Activated T-helper 17 cell treated with anti-CD3 and anti-CD28 coated beads, Interleukin-2, amount 50 U/mL, for 72 hours (primary cell): ENCODE measurements at regions not wholly inside any gene's neighbourhood (a gene's known extent, or its start where the extent isn't known, plus 50 kb on each side); places are given as distances from the start of the nearest gene placed in this dataset.
"Not testable (repeated sequence)": the region's sequence is repeated elsewhere in the genome, so short reads cannot be mapped to it uniquely, and the experiment has no call there.

Source experiments
- ATAC-seq: fragments of 150-1000 bp; cut with Tn5 transposase; replicated peaks from 2 replicates; pipeline ENCODE4 v1.10.0; 2021; ENCODE audit warnings: mild to moderate bottlenecking, moderate library complexity
- H3K27ac Mint-ChIP-seq: one replicate; pipeline ENCODE4 v1.8.0; 2022; ENCODE audit warnings: mixed read lengths
- H3K27me3 Mint-ChIP-seq: one replicate; pipeline ENCODE4 v1.8.0; 2022; ENCODE audit warnings: mixed read lengths
- H3K36me3 Mint-ChIP-seq: one replicate; pipeline ENCODE4 v1.8.0; 2022; ENCODE audit warnings: low read depth, mild to moderate bottlenecking, mixed read lengths
- H3K4me1 Mint-ChIP-seq: one replicate; pipeline ENCODE4 v1.8.0; 2022; ENCODE audit warnings: mixed read lengths
- H3K4me3 Mint-ChIP-seq: one replicate; pipeline ENCODE4 v1.8.0; 2022; ENCODE audit warnings: mild to moderate bottlenecking, mixed read lengths
- H3K9me3 Mint-ChIP-seq: one replicate; pipeline ENCODE4 v1.8.0; 2022; ENCODE audit warnings: mixed read lengths

GRCh38 chr16:29139261-29139802 lies 154.5 kb downstream of the LAT start:
- no peaks in the 10 kb centered on the region for H3K27me3 Mint-ChIP-seq
- H3K9me3 Mint-ChIP-seq, result no peaks in the 10 kb centered on the region
- H3K4me3 Mint-ChIP-seq, result no peak overlapping the region
- ATAC-seq, result no peak
- H3K36me3 Mint-ChIP-seq, result peaks cover 26% of the 10 kb centered on the region
- H3K4me1 Mint-ChIP-seq, result no peaks in the 10 kb centered on the region
- H3K27ac Mint-ChIP-seq, result no peak overlapping the region

GRCh38 chr16:29138698-29139097 lies 153.8 kb downstream of the LAT start:
- H3K4me3 Mint-ChIP-seq, H3K4me1 Mint-ChIP-seq, ATAC-seq, H3K27ac Mint-ChIP-seq, H3K27me3 Mint-ChIP-seq, H3K9me3 Mint-ChIP-seq: not testable (repeated sequence)
- peaks cover 28% of the 10 kb centered on the region for H3K36me3 Mint-ChIP-seq

GRCh38 chr16:29137894-29138662 lies 153.2 kb downstream of the LAT start:
- H3K27me3 Mint-ChIP-seq, H3K27ac Mint-ChIP-seq, H3K9me3 Mint-ChIP-seq, H3K4me1 Mint-ChIP-seq, H3K4me3 Mint-ChIP-seq, ATAC-seq: not testable (repeated sequence)
- peaks cover 30% of the 10 kb centered on the region for H3K36me3 Mint-ChIP-seq

- not testable (repeated sequence) for H3K27me3 Mint-ChIP-seq, ATAC-seq, H3K27ac Mint-ChIP-seq, H3K4me3 Mint-ChIP-seq, H3K9me3 Mint-ChIP-seq, H3K4me1 Mint-ChIP-seq
- H3K36me3 Mint-ChIP-seq, result peaks cover 24% of the 10 kb centered on the region
Observed at GRCh38 chr16:29137461-29137860, 152.6 kb downstream of the LAT start.

- H3K4me1 Mint-ChIP-seq, H3K27ac Mint-ChIP-seq, H3K27me3 Mint-ChIP-seq, H3K9me3 Mint-ChIP-seq, H3K4me3 Mint-ChIP-seq, ATAC-seq: not testable (repeated sequence)
- H3K36me3 Mint-ChIP-seq, result peaks cover 24% of the 10 kb centered on the region
Observed at GRCh38 chr16:29136916-29137315, 152.1 kb downstream of the LAT start.

GRCh38 chr16:29136046-29136696 lies 151.3 kb downstream of the LAT start:
- peaks cover 24% of the 10 kb centered on the region for H3K36me3 Mint-ChIP-seq
- H3K27me3 Mint-ChIP-seq, H3K9me3 Mint-ChIP-seq, H3K4me1 Mint-ChIP-seq, H3K27ac Mint-ChIP-seq, H3K4me3 Mint-ChIP-seq, ATAC-seq: not testable (repeated sequence)

- H3K27ac Mint-ChIP-seq, result peak overlapping the region; percentile 46
Observed at GRCh38 chr16:29135098-29135497, 150.2 kb downstream of the LAT start.

GRCh38 chr16:29133681-29134430 lies 149.0 kb downstream of the LAT start:
- H3K4me1 Mint-ChIP-seq, H3K9me3 Mint-ChIP-seq, H3K27ac Mint-ChIP-seq, ATAC-seq, H3K4me3 Mint-ChIP-seq, H3K27me3 Mint-ChIP-seq: not testable (repeated sequence)
- peaks cover 18% of the 10 kb centered on the region for H3K36me3 Mint-ChIP-seq

More at GRCh38 chr16:29135098-29135497, 150.2 kb downstream of the LAT start:
- H3K27me3 Mint-ChIP-seq, H3K4me3 Mint-ChIP-seq, H3K9me3 Mint-ChIP-seq, H3K4me1 Mint-ChIP-seq: not testable (repeated sequence)
- peak; percentile 62 for ATAC-seq
- H3K36me3 Mint-ChIP-seq, result peaks cover 18% of the 10 kb centered on the region

GRCh38 chr16:29132869-29133268 lies 148.0 kb downstream of the LAT start:
- not testable (repeated sequence) for H3K4me1 Mint-ChIP-seq, ATAC-seq, H3K27me3 Mint-ChIP-seq, H3K27ac Mint-ChIP-seq, H3K4me3 Mint-ChIP-seq, H3K9me3 Mint-ChIP-seq
- H3K36me3 Mint-ChIP-seq, result peaks cover 12% of the 10 kb centered on the region

- not testable (repeated sequence) for H3K27me3 Mint-ChIP-seq, H3K9me3 Mint-ChIP-seq, H3K4me1 Mint-ChIP-seq, ATAC-seq, H3K4me3 Mint-ChIP-seq, H3K27ac Mint-ChIP-seq
- H3K36me3 Mint-ChIP-seq, result peaks cover 12% of the 10 kb centered on the region
Observed at GRCh38 chr16:29132444-29132843, 147.6 kb downstream of the LAT start.

GRCh38 chr16:29130901-29131851 lies 146.3 kb downstream of the LAT start:
- H3K4me3 Mint-ChIP-seq, H3K27ac Mint-ChIP-seq, H3K9me3 Mint-ChIP-seq, H3K27me3 Mint-ChIP-seq, H3K4me1 Mint-ChIP-seq, ATAC-seq: not testable (repeated sequence)
- H3K36me3 Mint-ChIP-seq, result peaks cover 25% of the 10 kb centered on the region

- not testable (repeated sequence) for H3K27me3 Mint-ChIP-seq, H3K4me1 Mint-ChIP-seq, ATAC-seq, H3K4me3 Mint-ChIP-seq, H3K9me3 Mint-ChIP-seq, H3K27ac Mint-ChIP-seq
- peaks cover 33% of the 10 kb centered on the region for H3K36me3 Mint-ChIP-seq
Observed at GRCh38 chr16:29130131-29130711, 145.4 kb downstream of the LAT start.

GRCh38 chr16:29129458-29130038 lies 144.7 kb downstream of the LAT start:
- not testable (repeated sequence) for H3K9me3 Mint-ChIP-seq, H3K27me3 Mint-ChIP-seq, H3K4me1 Mint-ChIP-seq, ATAC-seq, H3K4me3 Mint-ChIP-seq, H3K27ac Mint-ChIP-seq
- H3K36me3 Mint-ChIP-seq, result peaks cover 33% of the 10 kb centered on the region
